Loucy (cell line): ENCODE measurements at regions not wholly inside any gene's neighbourhood (a gene's known extent, or its start where the extent isn't known, plus 50 kb on each side); places are given as distances from the start of the nearest gene placed in this dataset.

Source experiments
- H2AFZ ChIP-seq: fragments of 200-600 bp; sonication (generic); 2 replicates; pipeline ENCODE4 v1.6.0; 2016; ENCODE audit warnings: antibody characterized with exemption, mild to moderate bottlenecking, low read length, moderate library complexity
- H3F3A ChIP-seq: fragments of 200-600 bp; 2 replicates; pipeline ENCODE4 v1.6.0; 2016; ENCODE audit warnings: antibody characterized with exemption, low read depth, mild to moderate bottlenecking
- H3K27me3 ChIP-seq: fragments of 200-600 bp; sonication (generic); 2 replicates; pipeline ENCODE4 v1.6.1; 2014; ENCODE audit warnings: low read length, mild to moderate bottlenecking; ENCODE audit not compliant: insufficient read depth, poor library complexity, severe bottlenecking
- H3K36me3 ChIP-seq: fragments of 200-600 bp; sonication (generic); 2 replicates; pipeline ENCODE4 v1.6.1; 2016; ENCODE audit warnings: low read length; ENCODE audit not compliant: insufficient read depth
- H3K4me1 ChIP-seq: fragments of 200-600 bp; sonication (generic); 2 replicates; pipeline ENCODE4 v1.5.1; 2014; ENCODE audit warnings: low read length, mild to moderate bottlenecking; ENCODE audit not compliant: insufficient read depth, poor library complexity, severe bottlenecking
- H3K4me2 ChIP-seq: fragments of 200-600 bp; sonication (generic); 2 replicates; pipeline ENCODE4 v1.6.0; 2014; ENCODE audit warnings: antibody characterized with exemption, low read length, low read depth, mild to moderate bottlenecking; ENCODE audit not compliant: poor library complexity, severe bottlenecking
- H3K4me3 ChIP-seq: fragments of 200-600 bp; sonication (generic); 2 replicates; pipeline ENCODE4 v1.5.1; 2014; ENCODE audit warnings: low read length, mild to moderate bottlenecking, mixed read lengths; ENCODE audit not compliant: poor library complexity, severe bottlenecking
- H3K79me2 ChIP-seq: fragments of 200-600 bp; sonication (generic); 2 replicates; pipeline ENCODE4 v1.6.1; 2014; ENCODE audit warnings: low read length; ENCODE audit not compliant: insufficient read depth
- H3K9ac ChIP-seq: fragments of 200-600 bp; sonication (generic); 2 replicates; pipeline ENCODE4 v1.6.0; 2014; ENCODE audit warnings: mild to moderate bottlenecking, low read depth, low read length, moderate library complexity; ENCODE audit not compliant: poor library complexity, severe bottlenecking
- H3K9me2 ChIP-seq: fragments of 200-600 bp; sonication (generic); replicated peaks from 2 replicates; pipeline ENCODE4 v1.6.1; 2016; ENCODE audit warnings: low read depth, low read length, mixed read lengths
- H3K9me3 ChIP-seq: fragments of 200-600 bp; sonication (generic); 2 replicates; pipeline ENCODE4 v1.6.1; 2014; ENCODE audit warnings: mild to moderate bottlenecking, antibody characterized with exemption, low read length, low read depth; ENCODE audit not compliant: insufficient read depth
- H4K20me1 ChIP-seq: fragments of 200-600 bp; sonication (generic); 2 replicates; pipeline ENCODE4 v1.6.0; 2014; ENCODE audit warnings: antibody characterized with exemption, low read length, mild to moderate bottlenecking; ENCODE audit not compliant: insufficient read depth, poor library complexity, severe bottlenecking
- CTCF ChIP-seq: fragments of 200-600 bp; sonication (generic); conservative IDR thresholded peaks from 2 replicates; pipeline ENCODE4 v1.5.1; 2014; ENCODE audit warnings: mild to moderate bottlenecking, antibody characterized with exemption, low read length
- EZH2phosphoT487 ChIP-seq: fragments of 200-600 bp; IDR thresholded peaks from 2 replicates; pipeline ENCODE4 v1.6.1; 2018; ENCODE audit warnings: antibody characterized with exemption, mild to moderate bottlenecking, moderate library complexity, borderline replicate concordance

GRCh38 chr14:83575301-83575700 lies 1954.6 kb upstream of the FLRT2 start:
- no peak overlapping the region for H3K9ac ChIP-seq
- H3K27me3 ChIP-seq: no peaks in the 10 kb centered on the region
- H4K20me1 ChIP-seq: no peaks in the 10 kb centered on the region
- no peak overlapping the region for H2AFZ ChIP-seq
- no peak overlapping the region for H3K4me2 ChIP-seq
- H3K36me3 ChIP-seq: no peaks in the 10 kb centered on the region
- no peaks in the 10 kb centered on the region for H3F3A ChIP-seq
- TF ChIP-seq CTCF: no peak
- TF ChIP-seq EZH2phosphoT487: no peak
- H3K79me2 ChIP-seq: no peaks in the 10 kb centered on the region
- H3K4me1 ChIP-seq: no peaks in the 10 kb centered on the region
- H3K9me3 ChIP-seq: no peaks in the 10 kb centered on the region
- H3K9me2 ChIP-seq: no peaks in the 10 kb centered on the region
- H3K4me3 ChIP-seq: no peak overlapping the region

- TF ChIP-seq CTCF (no peak), EZH2phosphoT487 (no peak)
- no peaks in the 10 kb centered on the region for H3K4me1 ChIP-seq
- H3K27me3 ChIP-seq: no peaks in the 10 kb centered on the region
- H3K9me3 ChIP-seq: no peaks in the 10 kb centered on the region
- no peak overlapping the region for H3K4me3 ChIP-seq
- H3K79me2 ChIP-seq: no peaks in the 10 kb centered on the region
- H4K20me1 ChIP-seq: no peaks in the 10 kb centered on the region
- no peaks in the 10 kb centered on the region for H3K36me3 ChIP-seq
- H3K9me2 ChIP-seq: no peaks in the 10 kb centered on the region
- H3F3A ChIP-seq: no peaks in the 10 kb centered on the region
- no peak overlapping the region for H3K9ac ChIP-seq
- H3K4me2 ChIP-seq: no peak overlapping the region
- H2AFZ ChIP-seq: no peak overlapping the region
Measured at GRCh38 chr14:83583201-83583600, 1946.7 kb upstream of the FLRT2 start.

DNA sequence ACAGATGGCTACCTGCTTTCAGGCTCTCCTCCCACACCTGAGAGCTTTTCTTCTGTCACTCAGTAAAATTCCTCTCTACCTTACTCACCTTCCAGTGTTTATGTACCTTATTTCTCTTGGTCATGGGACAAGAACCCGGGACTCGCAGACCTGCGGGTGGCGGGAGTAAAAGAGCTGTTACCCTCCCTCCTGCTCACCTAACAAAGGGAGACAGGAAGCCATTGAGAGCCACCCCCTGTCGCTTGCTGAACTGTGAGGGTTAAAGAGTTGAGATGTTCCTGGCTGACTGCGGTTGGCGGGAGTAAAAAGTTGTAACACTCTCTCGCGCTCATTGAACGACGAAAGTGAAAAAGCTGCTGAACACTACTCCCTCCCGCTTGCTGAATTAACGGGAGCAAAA lies 1935.1 kb upstream of the FLRT2 start:
- no peak overlapping the region for H3K9ac ChIP-seq
- no peaks in the 10 kb centered on the region for H3F3A ChIP-seq
- no peaks in the 10 kb centered on the region for H3K4me1 ChIP-seq
- H3K27me3 ChIP-seq: no peaks in the 10 kb centered on the region
- H2AFZ ChIP-seq: no peak overlapping the region
- no peak overlapping the region for H3K4me3 ChIP-seq
- no peaks in the 10 kb centered on the region for H3K36me3 ChIP-seq
- no peak overlapping the region for H3K4me2 ChIP-seq
- H3K9me3 ChIP-seq: no peaks in the 10 kb centered on the region
- no peaks in the 10 kb centered on the region for H3K79me2 ChIP-seq
- no peaks in the 10 kb centered on the region for H3K9me2 ChIP-seq
- no peak for TF ChIP-seq EZH2phosphoT487
- no peak for TF ChIP-seq CTCF
- no peaks in the 10 kb centered on the region for H4K20me1 ChIP-seq
